ENCODE measurements at regions not wholly inside any gene's neighbourhood (a gene's known extent, or its start where the extent isn't known, plus 50 kb on each side); places are given as distances from the start of the nearest gene placed in this dataset.

GRCh38 chr13:103839460-103839859 lies 773.2 kb upstream of the SLC10A2 start:
- TF ChIP-seq POLR2A (IDR thresholded peaks at IDR 0.05), result no peak
- TF ChIP-seq, protein P1, sequence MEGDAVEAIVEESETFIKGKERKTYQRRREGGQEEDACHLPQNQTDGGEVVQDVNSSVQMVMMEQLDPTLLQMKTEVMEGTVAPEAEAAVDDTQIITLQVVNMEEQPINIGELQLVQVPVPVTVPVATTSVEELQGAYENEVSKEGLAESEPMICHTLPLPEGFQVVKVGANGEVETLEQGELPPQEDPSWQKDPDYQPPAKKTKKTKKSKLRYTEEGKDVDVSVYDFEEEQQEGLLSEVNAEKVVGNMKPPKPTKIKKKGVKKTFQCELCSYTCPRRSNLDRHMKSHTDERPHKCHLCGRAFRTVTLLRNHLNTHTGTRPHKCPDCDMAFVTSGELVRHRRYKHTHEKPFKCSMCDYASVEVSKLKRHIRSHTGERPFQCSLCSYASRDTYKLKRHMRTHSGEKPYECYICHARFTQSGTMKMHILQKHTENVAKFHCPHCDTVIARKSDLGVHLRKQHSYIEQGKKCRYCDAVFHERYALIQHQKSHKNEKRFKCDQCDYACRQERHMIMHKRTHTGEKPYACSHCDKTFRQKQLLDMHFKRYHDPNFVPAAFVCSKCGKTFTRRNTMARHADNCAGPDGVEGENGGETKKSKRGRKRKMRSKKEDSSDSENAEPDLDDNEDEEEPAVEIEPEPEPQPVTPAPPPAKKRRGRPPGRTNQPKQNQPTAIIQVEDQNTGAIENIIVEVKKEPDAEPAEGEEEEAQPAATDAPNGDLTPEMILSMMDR (IDR thresholded peaks at IDR 0.05), result no peak
